HepG2 (cell line): ENCODE measurements at regions not wholly inside any gene's neighbourhood (a gene's known extent, or its start where the extent isn't known, plus 50 kb on each side); places are given as distances from the start of the nearest gene placed in this dataset.

Experiments
- ATAC-seq: fragments of 200-7000 bp; cut with Tn5 transposase; 3 replicates; pipeline ENCODE4 v1.9.1; 2020; ENCODE audit warnings: mild to moderate bottlenecking, moderate library complexity
- BruUV-seq: library from RNA; stranded (reverse); fragments of 400-500 nt; replicated peaks from 2 replicates; lab custom pipeline; 2021; lab: Mats Ljungman, UMichigan
- CTCF ChIA-PET: fragments of 300-600 bp; formaldehyde crosslinking; extraction: SDS; loops from one replicate; lab custom pipeline; 2021; ENCODE audit warnings: low total read pairs, inconsistent platforms, low intra/inter-chr PET ratio; lab: Yijun Ruan, JAX
- POLR2A ChIA-PET: fragments of 350-600 bp; sonication (Branson Sonifier 250); formaldehyde crosslinking; loops from one replicate; lab custom pipeline; 2020; ENCODE audit warnings: antibody characterized with exemption, inconsistent platforms; lab: Yijun Ruan, JAX
- DNase-seq: peaks from one replicate; pipeline ENCODE4 v3.0.0-alpha.2; 2015; ENCODE audit warnings: low spot score
- FAIRE-seq: peaks from 3 replicates; lab custom pipeline; 2011; peaks lifted over from hg19 to GRCh38; lab: Jason Lieb, UNC
- H2AFZ ChIP-seq: one replicate; pipeline ENCODE4 v1.6.1; 2011; ENCODE audit warnings: low read length, inconsistent platforms
- H3K27ac ChIP-seq: fragments of 300-600 bp; 3 replicates; pipeline ENCODE4 v1.8.0; 2011; ENCODE audit warnings: mixed run types, mild to moderate bottlenecking, mixed read lengths, low read length, inconsistent platforms; ENCODE audit not compliant: insufficient read depth; ENCODE audit errors: extremely low read length
- H3K27me3 ChIP-seq, 2 experiments: fragments of 200-600 bp in 1 of 2; 2 replicates in 1 of 2; 3 replicates in 1 of 2; pipeline versions ENCODE4 v1.6.0 to v1.8.0; 2011; ENCODE audit warnings: low read length in 2 of 2, mild to moderate bottlenecking in 2 of 2, moderate library complexity in 2 of 2, inconsistent platforms in 1 of 2; ENCODE audit not compliant: insufficient read depth in 2 of 2, control insufficient read depth in 1 of 2
- H3K36me3 ChIP-seq, 2 experiments: fragments of 200-600 bp in 1 of 2; replicated peaks in 1 of 2; 2 replicates in 1 of 2; 3 replicates in 1 of 2; pipeline versions ENCODE4 v1.5.1 to v1.8.0; 2011; ENCODE audit warnings: low read length in 2 of 2, inconsistent platforms in 1 of 2; ENCODE audit not compliant: insufficient read depth in 2 of 2, control insufficient read depth in 1 of 2
- H3K4me1 ChIP-seq: 2 replicates; pipeline ENCODE4 v1.5.1; 2012; ENCODE audit warnings: low read length, inconsistent platforms; ENCODE audit not compliant: insufficient read depth
- H3K4me2 ChIP-seq: 2 replicates; pipeline ENCODE4 v1.6.0; 2011; ENCODE audit warnings: low read depth, low read length, inconsistent platforms
- H3K4me3 ChIP-seq, 3 experiments: fragments of 200-600 bp in 1 of 3; sonication (generic), shearing (Covaris generic) in 1 of 3; replicated peaks in 1 of 3; 2 replicates each; pipeline ENCODE4 v1.5.1; 2011 to 2016; ENCODE audit warnings: low read length in 3 of 3, inconsistent platforms in 2 of 3, low read depth in 2 of 3, mild to moderate bottlenecking in 2 of 3, control low read depth in 1 of 3, mixed read lengths in 1 of 3; ENCODE audit not compliant: insufficient read depth in 1 of 3
- H3K79me2 ChIP-seq: one replicate; pipeline ENCODE4 v1.6.1; 2011; ENCODE audit warnings: low read length, inconsistent platforms; ENCODE audit not compliant: insufficient read depth
- H3K9ac ChIP-seq: 2 replicates; pipeline ENCODE4 v1.6.0; 2011; ENCODE audit warnings: mild to moderate bottlenecking, low read depth, low read length, inconsistent platforms; ENCODE audit not compliant: insufficient read depth
- H3K9me3 ChIP-seq: 2 replicates; pipeline ENCODE4 v1.5.1; 2012; ENCODE audit warnings: mild to moderate bottlenecking, low read length
- H4K20me1 ChIP-seq: 2 replicates; pipeline ENCODE4 v1.6.0; 2011; ENCODE audit warnings: inconsistent platforms, mild to moderate bottlenecking, low read length, moderate library complexity; ENCODE audit not compliant: insufficient read depth
- AFF4 ChIP-seq: sonication (generic); formaldehyde crosslinking; IDR thresholded peaks from 2 replicates; pipeline ENCODE4 v1.4.0; 2020; ENCODE audit warnings: missing genetic modification reagents
- CBX5 ChIP-seq: sonication (generic); formaldehyde crosslinking; IDR thresholded peaks from 2 replicates; pipeline ENCODE4 v1.4.0; 2020; ENCODE audit warnings: missing genetic modification reagents, borderline replicate concordance
- CENPX ChIP-seq: sonication (generic); formaldehyde crosslinking; IDR thresholded peaks from 2 replicates; pipeline ENCODE4 v1.9.0; 2021; ENCODE audit warnings: mild to moderate bottlenecking, missing genetic modification reagents, moderate library complexity
- EZH2 ChIP-seq: conservative IDR thresholded peaks from 2 replicates; pipeline ENCODE4 v1.6.1; 2012; ENCODE audit warnings: mild to moderate bottlenecking, low read depth, low read length, moderate library complexity
- MAFK ChIP-seq, 2 experiments: IDR thresholded peaks in 1 of 2; conservative IDR thresholded peaks in 1 of 2; 2 replicates each; pipeline ENCODE4 v1.6.1; 2011; ENCODE audit warnings: improper control_type of control experiment in 2 of 2, low read length in 2 of 2
- MTF1 ChIP-seq: sonication (generic); formaldehyde crosslinking; IDR thresholded peaks from 2 replicates; pipeline ENCODE4 v1.5.0; 2020; ENCODE audit warnings: missing genetic modification reagents
- MXD1 ChIP-seq: sonication (generic); formaldehyde crosslinking; IDR thresholded peaks from 2 replicates; pipeline ENCODE4 v1.4.0; 2020; ENCODE audit warnings: mild to moderate bottlenecking, missing genetic modification reagents
- NFYC ChIP-seq: IDR thresholded peaks from 2 replicates; pipeline ENCODE4 v1.6.1; 2016; ENCODE audit warnings: missing genetic modification reagents, missing compliant biosample characterization
- NR0B2 ChIP-seq: sonication (generic); formaldehyde crosslinking; IDR thresholded peaks from 2 replicates; pipeline ENCODE4 v1.4.0; 2020; ENCODE audit warnings: mild to moderate bottlenecking, missing genetic modification reagents
- RARA ChIP-seq: IDR thresholded peaks from 2 replicates; pipeline ENCODE4 v1.6.1; 2016; ENCODE audit warnings: missing genetic modification reagents, missing compliant biosample characterization
- RBFOX2 ChIP-seq: fragments of 200-400 bp; formaldehyde crosslinking; IDR thresholded peaks from 2 replicates; pipeline ENCODE4 v1.6.1; 2017; ENCODE audit warnings: low read depth, mild to moderate bottlenecking, low read length
- RNF2 ChIP-seq: fragments of 450-650 bp; conservative IDR thresholded peaks from 2 replicates; pipeline ENCODE4 v1.6.1; 2016; ENCODE audit warnings: low read depth
- SMAD1 ChIP-seq: sonication (generic); formaldehyde crosslinking; IDR thresholded peaks from 2 replicates; pipeline ENCODE4 v1.4.0; 2020; ENCODE audit warnings: missing genetic modification reagents, low read depth, mild to moderate bottlenecking, borderline replicate concordance
- SMAD9 ChIP-seq: sonication (generic); formaldehyde crosslinking; IDR thresholded peaks from 2 replicates; pipeline ENCODE4 v1.5.1; 2020; ENCODE audit warnings: mild to moderate bottlenecking, missing genetic modification reagents
- SMC3 ChIP-seq: IDR thresholded peaks from 2 replicates; pipeline ENCODE4 v1.6.1; 2011; ENCODE audit warnings: low read length, improper control_type of control experiment
- ZFP37 ChIP-seq: sonication (generic); formaldehyde crosslinking; IDR thresholded peaks from 2 replicates; pipeline ENCODE4 v1.4.0; 2020; ENCODE audit warnings: missing genetic modification reagents, borderline replicate concordance
- ZNF136 ChIP-seq: sonication (generic); formaldehyde crosslinking; IDR thresholded peaks from 2 replicates; pipeline ENCODE4 v1.8.1; 2022; ENCODE audit warnings: low read depth, mild to moderate bottlenecking, moderate library complexity, missing genetic modification reagents
- ZNF317 ChIP-seq: sonication (generic); formaldehyde crosslinking; IDR thresholded peaks from 2 replicates; pipeline ENCODE4 v1.5.0; 2020; ENCODE audit warnings: mild to moderate bottlenecking, missing genetic modification reagents
- WGBS: methylation state at CpG from one replicate; pipeline ENCODE4 v1.1.6; 2017; ENCODE audit warnings: low lambda C conversion rate; 5-methylcytosine and 5-hydroxymethylcytosine counted together
- in situ Hi-C: cut with HindIII; loops from 2 replicates; pipeline ENCODE4 v1.10.0; 2017; ENCODE audit warnings: low pct_unique_long_range_greater_than_20kb; ENCODE audit not compliant: extremely low pct_ligation_motif_present
- intact Hi-C: fragments of 100-400 bp; cut with micrococcal nuclease; formaldehyde crosslinking; loops from one replicate; pipeline ENCODE4 v1.10.0; 2022; ENCODE audit not compliant: unreplicated experiment

DNA sequence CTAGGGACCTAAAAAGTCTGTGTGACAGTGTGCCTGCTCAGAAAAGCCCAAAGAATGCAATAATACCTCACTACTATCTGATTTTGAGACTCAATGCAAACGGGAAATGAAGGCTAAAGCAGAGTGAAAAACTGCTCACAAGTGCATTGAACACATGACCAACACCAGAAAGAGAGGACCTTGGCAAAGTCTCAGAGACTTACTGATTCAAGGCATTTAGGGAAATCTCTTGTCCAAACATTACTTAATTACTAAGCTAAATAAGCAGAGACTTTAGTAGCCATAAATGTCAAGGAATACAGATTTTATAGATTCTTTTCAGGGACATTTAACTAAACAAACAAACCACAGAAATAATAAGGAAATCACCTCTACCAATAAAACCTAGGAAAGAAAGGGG lies 916.0 kb downstream of the FSTL5 start:
- no peaks in the 10 kb centered on the region for H3K9me3 ChIP-seq
- no peak overlapping the region for H3K9ac ChIP-seq
- H3K4me2 ChIP-seq, result no peak overlapping the region
- H3K79me2 ChIP-seq, result no peaks in the 10 kb centered on the region
- WGBS, result 0% methylated on average over 1 of the region's 1 CpG
- no peaks in the 10 kb centered on the region for H4K20me1 ChIP-seq
- DNase-seq (no peak), FAIRE-seq (no peak), ATAC-seq (no peak)
- H3K36me3 ChIP-seq, result no peaks in the 10 kb centered on the region
- POLR2A ChIA-PET, result no interaction called here
- H3K4me3 ChIP-seq, result no peak overlapping the region
- BruUV-seq, result no TSS peak
- no peak for TF ChIP-seq CBX5 (CRISPR knock-in tag)
- no peak for TF ChIP-seq ZNF136 (CRISPR knock-in tag)
- TF ChIP-seq MAFK (conservative IDR thresholded peaks at IDR 0.05 in 1 of 2, IDR thresholded peaks at IDR 0.05 in 1 of 2; ENCODE audit: low read length in 2 of 2), result no peak
- TF ChIP-seq ZNF317 (CRISPR knock-in tag), result no peak
- no peak for TF ChIP-seq RARA
- no peak for TF ChIP-seq RBFOX2
- no peak for TF ChIP-seq ZFP37 (CRISPR knock-in tag)
- TF ChIP-seq NR0B2 (CRISPR knock-in tag), result no peak
- TF ChIP-seq MXD1 (CRISPR knock-in tag), result no peak
- H3K27ac ChIP-seq, result no peak overlapping the region
- CTCF ChIA-PET, result no interaction called here
- no peaks in the 10 kb centered on the region for H3K4me1 ChIP-seq
- H3K27me3 ChIP-seq, result no peaks in the 10 kb centered on the region
- intact Hi-C loops (no loop called here), in situ Hi-C loops (no loop called here)
- H2AFZ ChIP-seq, result no peak overlapping the region

DNA sequence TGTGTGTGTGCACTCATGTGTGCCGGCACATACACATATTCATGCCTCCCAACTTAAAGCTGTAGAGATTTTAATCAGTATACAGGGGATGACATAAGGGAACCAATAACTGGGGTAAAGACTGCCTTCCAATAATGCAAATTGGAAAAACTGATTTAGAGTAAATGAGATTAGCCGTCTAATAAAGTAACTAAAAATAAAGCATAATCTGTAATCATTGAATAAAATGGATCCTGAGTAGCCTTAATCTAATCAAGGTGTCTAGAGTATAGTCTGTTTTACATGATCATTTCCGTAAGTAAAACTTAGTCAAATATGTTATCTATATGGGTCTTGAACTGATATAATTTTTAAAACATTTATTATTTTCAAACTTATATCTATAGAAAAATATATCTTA lies 925.8 kb downstream of the FSTL5 start:
- Histone ChIP-seq H3K79me2 (no peaks in the 10 kb centered on the region), H3K9me3 (no peaks in the 10 kb centered on the region), H4K20me1 (no peaks in the 10 kb centered on the region), H3K27me3 (no peaks in the 10 kb centered on the region), H2AFZ (no peak overlapping the region), H3K9ac (no peak overlapping the region), H3K4me1 (no peaks in the 10 kb centered on the region), H3K4me3 (no peak overlapping the region), H3K4me2 (no peak overlapping the region), H3K27ac (no peak overlapping the region), H3K36me3 (no peaks in the 10 kb centered on the region)
- ChIA-PET POLR2A (no interaction called here), CTCF (no interaction called here)
- no peak for ATAC-seq
- WGBS, result 1% methylated on average over 3 of the region's 3 CpGs
- BruUV-seq, result no TSS peak
- FAIRE-seq, result no peak
- in situ Hi-C loops, result no loop called here
- intact Hi-C loops, result no loop called here
- DNase-seq, result no peak
- TF ChIP-seq MTF1 (CRISPR knock-in tag), result no peak
- no peak for TF ChIP-seq RNF2
- TF ChIP-seq CENPX (CRISPR knock-in tag), result no peak
- TF ChIP-seq AFF4 (CRISPR knock-in tag), result no peak
- no peak for TF ChIP-seq EZH2
- no peak for TF ChIP-seq NFYC (CRISPR knock-in tag)
- TF ChIP-seq SMC3, result no peak
- no peak for TF ChIP-seq SMAD9 (CRISPR knock-in tag)
- TF ChIP-seq SMAD1, result no peak
